ENCODE measurements at regions not wholly inside any gene's neighbourhood (a gene's known extent, or its start where the extent isn't known, plus 50 kb on each side); places are given as distances from the start of the nearest gene placed in this dataset.
A peak's percentile ranks its signal among the peaks of the same experiment; 100 is the strongest.

DNA sequence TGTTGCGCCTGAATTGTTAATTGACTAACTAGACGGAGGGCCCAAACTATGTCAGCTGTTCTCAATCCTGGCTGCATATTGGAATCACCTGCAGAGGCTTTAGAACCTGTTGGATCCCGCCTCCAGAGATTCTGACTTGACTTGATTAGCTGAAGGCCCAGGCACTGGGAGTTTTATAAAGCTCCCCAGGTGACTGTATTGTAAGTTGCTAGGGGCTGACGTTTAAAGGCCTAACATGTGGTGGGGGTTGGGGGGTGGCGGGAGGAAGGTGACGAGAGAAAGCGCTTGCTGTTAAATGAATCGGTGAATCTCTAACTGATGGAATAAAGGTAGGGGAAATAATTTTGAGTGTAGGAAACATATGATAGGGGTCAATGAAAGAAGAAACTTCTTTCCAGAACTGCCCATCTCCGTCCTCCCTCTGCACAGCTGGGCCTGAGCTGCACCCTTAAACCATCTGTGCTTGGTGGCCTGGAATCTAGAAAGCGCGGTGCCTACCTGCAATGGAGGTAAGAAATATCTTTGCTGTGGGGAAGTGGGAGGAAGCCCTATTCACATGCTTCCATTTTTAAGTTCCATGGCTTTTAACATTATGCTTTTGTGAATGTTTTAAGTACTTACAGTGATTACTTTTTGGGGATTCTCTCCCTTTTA, 225.0 kb upstream of the FAM3C start:
- no peaks in the 10 kb centered on the region for H3K36me3 ChIP-seq (replicated peaks in 1 of 2; ENCODE audit: insufficient read depth in 1 of 2, low read depth in 2 of 2)
- 80 to 90% methylated on average over 11 of the region's 11 CpGs for WGBS, 2 donors
- no peaks in the 10 kb centered on the region for H3K9me3 ChIP-seq
- ATAC-seq (no peak), DNase-seq (peak in 1 of 4 donors; percentile 41)
- TF ChIP-seq, protein P1, sequence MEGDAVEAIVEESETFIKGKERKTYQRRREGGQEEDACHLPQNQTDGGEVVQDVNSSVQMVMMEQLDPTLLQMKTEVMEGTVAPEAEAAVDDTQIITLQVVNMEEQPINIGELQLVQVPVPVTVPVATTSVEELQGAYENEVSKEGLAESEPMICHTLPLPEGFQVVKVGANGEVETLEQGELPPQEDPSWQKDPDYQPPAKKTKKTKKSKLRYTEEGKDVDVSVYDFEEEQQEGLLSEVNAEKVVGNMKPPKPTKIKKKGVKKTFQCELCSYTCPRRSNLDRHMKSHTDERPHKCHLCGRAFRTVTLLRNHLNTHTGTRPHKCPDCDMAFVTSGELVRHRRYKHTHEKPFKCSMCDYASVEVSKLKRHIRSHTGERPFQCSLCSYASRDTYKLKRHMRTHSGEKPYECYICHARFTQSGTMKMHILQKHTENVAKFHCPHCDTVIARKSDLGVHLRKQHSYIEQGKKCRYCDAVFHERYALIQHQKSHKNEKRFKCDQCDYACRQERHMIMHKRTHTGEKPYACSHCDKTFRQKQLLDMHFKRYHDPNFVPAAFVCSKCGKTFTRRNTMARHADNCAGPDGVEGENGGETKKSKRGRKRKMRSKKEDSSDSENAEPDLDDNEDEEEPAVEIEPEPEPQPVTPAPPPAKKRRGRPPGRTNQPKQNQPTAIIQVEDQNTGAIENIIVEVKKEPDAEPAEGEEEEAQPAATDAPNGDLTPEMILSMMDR (IDR thresholded peaks at IDR 0.05), result no peak
- peak in 1 of 3 donors; percentile 21 for TF ChIP-seq POLR2A (IDR thresholded peaks at IDR 0.05)
- no peaks in the 10 kb centered on the region for H3K27me3 ChIP-seq
- H3K27ac ChIP-seq, result peak overlapping the region in 1 of 4 donors; percentile 8
- H3K4me1 ChIP-seq, result peaks cover 13% of the 10 kb centered on the region
- no peak overlapping the region for H3K4me3 ChIP-seq
- intact Hi-C loops (cut with DNase I), result no loop called here

DNA sequence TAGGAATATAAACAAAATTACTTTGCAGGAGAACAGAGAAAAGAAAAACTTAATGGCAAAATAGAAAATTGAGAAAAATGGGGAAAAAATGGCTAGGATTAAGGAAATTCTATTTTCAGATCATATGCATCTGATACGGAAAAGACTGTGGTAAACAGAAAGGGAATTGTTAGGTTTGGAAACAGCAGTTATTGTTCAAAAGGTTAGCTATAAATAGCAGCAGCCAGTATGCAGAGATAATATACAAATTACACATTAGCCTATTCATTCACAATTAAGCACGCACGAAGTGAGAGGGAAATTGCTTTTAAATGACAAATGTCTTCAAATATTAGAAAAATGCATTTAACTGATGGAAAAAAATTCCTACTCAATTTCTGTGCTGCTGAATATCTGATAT, 224.1 kb upstream of the FAM3C start:
- TF ChIP-seq, protein P1 (IDR thresholded peaks at IDR 0.05), result no peak
- no peak for TF ChIP-seq POLR2A (IDR thresholded peaks at IDR 0.05)
- intact Hi-C loops (cut with DNase I), result no loop called here
- Histone ChIP-seq H3K4me3 (no peak overlapping the region), H3K27me3 (no peaks in the 10 kb centered on the region), H3K4me1 (peaks cover 13% of the 10 kb centered on the region), H3K36me3 (replicated peaks in 1 of 2; ENCODE audit: insufficient read depth in 1 of 2, low read depth in 2 of 2) (no peaks in the 10 kb centered on the region), H3K9me3 (no peaks in the 10 kb centered on the region), H3K27ac (peak overlapping the region in 1 of 4 donors; percentile 6)
- DNase-seq, result no peak
- ATAC-seq, result no peak
- WGBS, 2 donors, result 36% methylated on average over 3 of the region's 3 CpGs

DNA sequence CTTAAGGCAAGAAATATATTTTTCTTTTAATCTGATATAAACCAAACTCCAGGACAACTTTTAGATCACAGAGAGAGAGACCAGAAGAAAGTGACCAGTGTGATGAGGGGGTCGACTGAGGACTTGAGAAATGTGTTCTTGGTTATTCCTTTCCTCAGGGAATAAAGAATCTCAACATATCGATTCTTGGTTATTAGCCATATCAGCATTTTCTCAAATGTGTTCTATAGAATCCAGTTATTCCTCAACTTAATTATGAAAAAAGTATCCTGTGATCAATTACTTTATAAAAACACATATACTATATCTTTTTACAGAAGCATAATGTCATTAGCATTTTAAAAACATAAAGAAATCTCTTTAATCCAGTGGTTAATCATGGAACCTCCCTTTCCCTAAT, 222.1 kb upstream of the FAM3C start:
- H3K9me3 ChIP-seq, result no peaks in the 10 kb centered on the region
- H3K36me3 ChIP-seq (replicated peaks in 1 of 2; ENCODE audit: insufficient read depth in 1 of 2, low read depth in 2 of 2), result no peaks in the 10 kb centered on the region
- TF ChIP-seq POLR2A (IDR thresholded peaks at IDR 0.05), result no peak
- TF ChIP-seq, protein P1 (IDR thresholded peaks at IDR 0.05), result no peak
- H3K27me3 ChIP-seq, result no peaks in the 10 kb centered on the region
- intact Hi-C loops (cut with DNase I), result no loop called here
- DNase-seq (no peak), ATAC-seq (no peak)
- H3K4me3 ChIP-seq, result no peak overlapping the region
- no peak overlapping the region for H3K27ac ChIP-seq
- 86 to 88% methylated on average over 2 of the region's 2 CpGs for WGBS, 2 donors
- H3K4me1 ChIP-seq, result peaks cover 13% of the 10 kb centered on the region

DNA sequence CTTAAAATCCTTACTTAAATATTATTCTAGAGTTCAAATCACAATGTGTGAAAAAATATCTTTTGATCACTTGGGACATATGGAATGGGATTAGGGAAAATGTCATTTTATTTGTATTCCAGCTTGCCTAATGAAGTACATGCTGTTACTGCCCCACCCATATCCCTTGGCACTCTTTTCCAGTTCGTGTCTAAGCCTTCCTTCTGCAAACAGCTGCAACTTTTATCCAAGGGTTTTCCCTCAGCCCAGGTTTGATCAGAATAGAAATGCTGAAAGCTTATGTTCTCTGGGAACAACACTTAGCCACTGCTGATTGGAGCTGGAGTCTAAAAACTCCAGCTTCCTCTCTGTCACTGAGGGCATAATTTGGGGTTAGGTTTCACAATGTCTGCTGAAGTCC, 214.1 kb upstream of the FAM3C start:
- no peak overlapping the region for H3K27ac ChIP-seq
- no peaks in the 10 kb centered on the region for H3K36me3 ChIP-seq (replicated peaks in 1 of 2; ENCODE audit: insufficient read depth in 1 of 2, low read depth in 2 of 2)
- no peak overlapping the region for H3K4me3 ChIP-seq
- ATAC-seq (no peak), DNase-seq (no peak)
- WGBS, 2 donors, result 0 to 7% methylated on average over 1 of the region's 1 CpG
- no peaks in the 10 kb centered on the region for H3K9me3 ChIP-seq
- TF ChIP-seq, protein P1 (IDR thresholded peaks at IDR 0.05), result no peak
- no peak for TF ChIP-seq POLR2A (IDR thresholded peaks at IDR 0.05)
- H3K27me3 ChIP-seq, result no peaks in the 10 kb centered on the region
- H3K4me1 ChIP-seq, result peaks cover 30% of the 10 kb centered on the region
- intact Hi-C loops (cut with DNase I), result no loop called here

DNA sequence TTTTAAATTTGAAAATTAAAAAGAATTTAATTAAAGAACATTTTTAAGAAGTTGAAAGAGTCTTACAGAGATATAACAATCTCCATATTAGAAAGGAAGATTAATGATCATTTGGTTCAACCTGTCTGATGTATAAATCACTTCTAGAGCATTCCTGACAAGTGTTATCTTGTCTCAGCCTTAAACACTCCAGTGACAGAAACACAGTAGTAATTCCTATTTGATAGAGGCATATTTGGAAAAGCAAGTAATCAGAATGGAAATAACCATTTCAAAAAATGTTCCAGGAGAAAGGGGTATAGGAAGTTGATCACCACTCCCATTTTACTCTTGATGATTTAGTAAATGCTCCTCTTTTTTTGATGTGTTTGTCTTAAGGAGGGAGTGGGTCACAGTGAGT, 213.1 kb upstream of the FAM3C start:
- Histone ChIP-seq H3K27ac (no peak overlapping the region), H3K27me3 (no peaks in the 10 kb centered on the region), H3K9me3 (no peaks in the 10 kb centered on the region), H3K36me3 (replicated peaks in 1 of 2; ENCODE audit: insufficient read depth in 1 of 2, low read depth in 2 of 2) (no peaks in the 10 kb centered on the region), H3K4me1 (peaks cover 40% of the 10 kb centered on the region), H3K4me3 (no peak overlapping the region)
- intact Hi-C loops (cut with DNase I), result loop anchor here (10.0 kb wide), 1 partner anchor 386 kb away; no protein-coding TSS in a partner anchor
- no peak for TF ChIP-seq POLR2A (IDR thresholded peaks at IDR 0.05)
- TF ChIP-seq, protein P1 (IDR thresholded peaks at IDR 0.05), result no peak
- ATAC-seq (no peak), DNase-seq (no peak)

All from body of pancreas (tissue), 4 donors.